OCI-LY7 (cell line): ENCODE measurements at regions not wholly inside any gene's neighbourhood (a gene's known extent, or its start where the extent isn't known, plus 50 kb on each side); places are given as distances from the start of the nearest gene placed in this dataset.
"Not testable (repeated sequence)": the region's sequence is repeated elsewhere in the genome, so short reads cannot be mapped to it uniquely, and the experiment has no call there.

Experiments
- EZH2phosphoT487 ChIP-seq: fragments of 200-600 bp; sonication (generic); IDR thresholded peaks from 2 replicates; pipeline ENCODE4 v1.6.1; 2018; ENCODE audit warnings: low read depth, borderline replicate concordance, mild to moderate bottlenecking, mixed run types, antibody characterized with exemption, low read length, moderate library complexity, mixed read lengths
- TF ChIP-seq, protein P1 (sequence below): fragments of 200-600 bp; sonication (generic); conservative IDR thresholded peaks from 2 replicates; pipeline ENCODE4 v1.5.1; 2014; ENCODE audit warnings: mild to moderate bottlenecking, antibody characterized with exemption, low read length, moderate library complexity, mixed read lengths

DNA sequence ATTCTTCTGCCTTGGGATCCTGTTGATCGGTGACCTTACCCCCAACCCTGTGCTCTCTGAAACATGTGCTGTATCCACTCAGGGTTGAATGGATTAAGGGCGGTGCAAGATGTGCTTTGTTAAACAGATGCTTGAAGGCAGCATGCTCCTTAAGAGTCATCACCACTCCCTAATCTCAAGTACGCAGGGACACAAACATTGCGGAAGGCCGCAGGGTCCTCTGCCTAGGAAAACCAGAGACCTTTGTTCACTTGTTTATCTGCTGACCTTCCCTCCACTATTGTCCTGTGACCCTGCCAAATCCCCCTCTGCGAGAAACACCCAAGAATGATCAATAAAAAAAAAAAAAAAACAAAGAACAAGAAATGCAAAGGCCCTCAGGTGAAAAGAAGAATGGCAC, 126.1 kb upstream of the RAP1B start:
- TF ChIP-seq, protein P1, sequence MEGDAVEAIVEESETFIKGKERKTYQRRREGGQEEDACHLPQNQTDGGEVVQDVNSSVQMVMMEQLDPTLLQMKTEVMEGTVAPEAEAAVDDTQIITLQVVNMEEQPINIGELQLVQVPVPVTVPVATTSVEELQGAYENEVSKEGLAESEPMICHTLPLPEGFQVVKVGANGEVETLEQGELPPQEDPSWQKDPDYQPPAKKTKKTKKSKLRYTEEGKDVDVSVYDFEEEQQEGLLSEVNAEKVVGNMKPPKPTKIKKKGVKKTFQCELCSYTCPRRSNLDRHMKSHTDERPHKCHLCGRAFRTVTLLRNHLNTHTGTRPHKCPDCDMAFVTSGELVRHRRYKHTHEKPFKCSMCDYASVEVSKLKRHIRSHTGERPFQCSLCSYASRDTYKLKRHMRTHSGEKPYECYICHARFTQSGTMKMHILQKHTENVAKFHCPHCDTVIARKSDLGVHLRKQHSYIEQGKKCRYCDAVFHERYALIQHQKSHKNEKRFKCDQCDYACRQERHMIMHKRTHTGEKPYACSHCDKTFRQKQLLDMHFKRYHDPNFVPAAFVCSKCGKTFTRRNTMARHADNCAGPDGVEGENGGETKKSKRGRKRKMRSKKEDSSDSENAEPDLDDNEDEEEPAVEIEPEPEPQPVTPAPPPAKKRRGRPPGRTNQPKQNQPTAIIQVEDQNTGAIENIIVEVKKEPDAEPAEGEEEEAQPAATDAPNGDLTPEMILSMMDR, result not testable (repeated sequence)
- not testable (repeated sequence) for TF ChIP-seq EZH2phosphoT487
